HEK293 (cell line): ENCODE measurements at regions not wholly inside any gene's neighbourhood (a gene's known extent, or its start where the extent isn't known, plus 50 kb on each side); places are given as distances from the start of the nearest gene placed in this dataset.

Source experiments
- CTCF ChIA-PET: fragments of 350-600 bp; formaldehyde crosslinking; extraction: SDS; loops from one replicate; lab custom pipeline; 2021; ENCODE audit warnings: antibody characterized with exemption; lab: Yijun Ruan, JAX
- POLR2A ChIA-PET: fragments of 300-600 bp; formaldehyde crosslinking; extraction: SDS; loops from one replicate; lab custom pipeline; 2020; ENCODE audit warnings: antibody characterized with exemption, inconsistent platforms; lab: Yijun Ruan, JAX
- H3K27ac ChIP-seq: fragments of 200-500 bp; sonication (Bioruptor generic); 2 replicates; pipeline ENCODE4 v1.5.1; 2014; ENCODE audit warnings: low read depth, low read length, control low read depth, inconsistent platforms; ENCODE audit errors: extremely low read depth
- H3K36me3 ChIP-seq, 2 experiments: fragments of 200-500 bp in 1 of 2; sonication (Bioruptor generic) in 1 of 2; 1 replicate in 1 of 2; 2 replicates in 1 of 2; pipeline ENCODE4 v1.5.1; 2014 to 2017; ENCODE audit warnings: inconsistent platforms in 2 of 2, low read length in 2 of 2; ENCODE audit not compliant: control insufficient read depth in 2 of 2, insufficient read depth in 1 of 2
- H3K4me1 ChIP-seq: fragments of 200-500 bp; sonication (Bioruptor generic); 2 replicates; pipeline ENCODE4 v1.5.1; 2014; ENCODE audit warnings: mild to moderate bottlenecking, low read length, inconsistent platforms; ENCODE audit not compliant: control insufficient read depth, insufficient read depth
- H3K4me3 ChIP-seq: 2 replicates; pipeline ENCODE4 v1.5.1; 2011; ENCODE audit warnings: low read depth, mild to moderate bottlenecking, control low read depth, low read length, moderate library complexity
- H3K9me3 ChIP-seq: fragments of 200-500 bp; sonication (Bioruptor generic); 2 replicates; pipeline ENCODE4 v1.5.1; 2014; ENCODE audit warnings: low read depth, low read length, inconsistent platforms; ENCODE audit not compliant: control insufficient read depth, insufficient read depth
- GFI1B ChIP-seq: fragments of 450-650 bp; formaldehyde crosslinking; IDR thresholded peaks from 2 replicates; pipeline ENCODE4 v1.5.1; 2016; ENCODE audit warnings: missing biosample characterization, missing genetic modification characterization
- GLIS1 ChIP-seq: fragments of 450-650 bp; formaldehyde crosslinking; IDR thresholded peaks from 2 replicates; pipeline ENCODE4 v1.5.1; 2016; ENCODE audit warnings: missing biosample characterization, missing genetic modification characterization
- HOXD13 ChIP-seq: sonication (generic); formaldehyde crosslinking; IDR thresholded peaks from 2 replicates; pipeline ENCODE4 v1.8.0; 2022; ENCODE audit warnings: missing genetic modification reagents, borderline replicate concordance
- KLF1 ChIP-seq: fragments of 450-650 bp; formaldehyde crosslinking; IDR thresholded peaks from 2 replicates; pipeline ENCODE4 v1.5.1; 2016; ENCODE audit warnings: missing biosample characterization, missing genetic modification characterization
- YY2 ChIP-seq: fragments of 450-650 bp; formaldehyde crosslinking; IDR thresholded peaks from 2 replicates; pipeline ENCODE4 v1.5.1; 2016; ENCODE audit warnings: missing biosample characterization, missing genetic modification characterization
- ZBTB17 ChIP-seq: fragments of 450-650 bp; formaldehyde crosslinking; IDR thresholded peaks from 2 replicates; pipeline ENCODE4 v1.5.1; 2016; ENCODE audit warnings: missing biosample characterization, missing genetic modification characterization
- ZBTB21 ChIP-seq: fragments of 450-650 bp; formaldehyde crosslinking; IDR thresholded peaks from 2 replicates; pipeline ENCODE4 v1.5.1; 2017; ENCODE audit warnings: missing biosample characterization, missing genetic modification characterization
- ZFHX2 ChIP-seq: fragments of 450-650 bp; formaldehyde crosslinking; conservative IDR thresholded peaks from 2 replicates; pipeline ENCODE4 v1.5.1; 2016; ENCODE audit warnings: missing biosample characterization, missing genetic modification characterization
- ZNF10 ChIP-seq: fragments of 450-650 bp; formaldehyde crosslinking; IDR thresholded peaks from 2 replicates; pipeline ENCODE4 v1.5.1; 2017; ENCODE audit warnings: missing biosample characterization, missing genetic modification characterization
- ZNF19 ChIP-seq: fragments of 450-650 bp; formaldehyde crosslinking; IDR thresholded peaks from 2 replicates; pipeline ENCODE4; 2016; ENCODE audit warnings: missing biosample characterization, missing genetic modification characterization, low read depth
- ZNF24 ChIP-seq: fragments of 450-650 bp; formaldehyde crosslinking; IDR thresholded peaks from 2 replicates; pipeline ENCODE4 v1.5.1; 2016; ENCODE audit warnings: missing biosample characterization, missing genetic modification characterization
- ZNF274 ChIP-seq, 2 experiments: fragments of 200-500 bp in 1 of 2; fragments of 450-650 bp in 1 of 2; sonication (Bioruptor generic) in 1 of 2; formaldehyde crosslinking in 1 of 2; IDR thresholded peaks; 2 replicates each; pipeline versions ENCODE4 v1.5.1 to v1.6.1; 2014 to 2016; ENCODE audit warnings: borderline replicate concordance in 1 of 2, inconsistent platforms in 1 of 2, low read length in 1 of 2, missing biosample characterization in 1 of 2, missing genetic modification characterization in 1 of 2
- ZNF366 ChIP-seq: fragments of 450-650 bp; formaldehyde crosslinking; conservative IDR thresholded peaks from 2 replicates; pipeline ENCODE4 v1.5.1; 2016; ENCODE audit warnings: missing biosample characterization, missing genetic modification characterization
- ZNF394 ChIP-seq: fragments of 450-650 bp; formaldehyde crosslinking; IDR thresholded peaks from 2 replicates; pipeline ENCODE4 v1.5.1; 2016; ENCODE audit warnings: missing biosample characterization, missing genetic modification characterization, mild to moderate bottlenecking, moderate library complexity, borderline replicate concordance
- ZNF48 ChIP-seq: fragments of 450-650 bp; formaldehyde crosslinking; IDR thresholded peaks from 2 replicates; pipeline ENCODE4 v1.5.1; 2016; ENCODE audit warnings: missing biosample characterization, missing genetic modification characterization
- ZNF501 ChIP-seq: fragments of 450-650 bp; formaldehyde crosslinking; IDR thresholded peaks from 2 replicates; pipeline ENCODE4 v1.5.1; 2016; ENCODE audit warnings: missing biosample characterization, missing genetic modification characterization
- ZNF549 ChIP-seq: fragments of 450-650 bp; IDR thresholded peaks from 2 replicates; pipeline ENCODE4 v1.5.1; 2018; ENCODE audit warnings: missing biosample characterization, missing genetic modification characterization, mild to moderate bottlenecking, inconsistent platforms, moderate library complexity
- ZNF623 ChIP-seq: fragments of 450-650 bp; formaldehyde crosslinking; IDR thresholded peaks from 2 replicates; pipeline ENCODE4 v1.5.1; 2016; ENCODE audit warnings: missing biosample characterization, missing genetic modification characterization
- ZNF629 ChIP-seq: fragments of 450-650 bp; formaldehyde crosslinking; IDR thresholded peaks from 2 replicates; pipeline ENCODE4 v1.5.1; 2017; ENCODE audit warnings: missing biosample characterization, missing genetic modification characterization
- ZNF654 ChIP-seq: fragments of 450-650 bp; formaldehyde crosslinking; IDR thresholded peaks from 2 replicates; pipeline ENCODE4 v1.5.1; 2016; ENCODE audit warnings: low read depth, missing biosample characterization, missing genetic modification characterization
- TF ChIP-seq, protein P1 (sequence below): fragments of 450-650 bp; formaldehyde crosslinking; IDR thresholded peaks from 2 replicates; pipeline ENCODE4 v1.5.1; 2016; ENCODE audit warnings: missing biosample characterization, missing genetic modification characterization, borderline replicate concordance
- TF ChIP-seq, protein P2 (sequence below): fragments of 450-650 bp; formaldehyde crosslinking; IDR thresholded peaks from 2 replicates; pipeline ENCODE4 v1.5.1; 2016; ENCODE audit warnings: missing biosample characterization, missing genetic modification characterization
- TF ChIP-seq, protein P3 (sequence below): fragments of 450-650 bp; formaldehyde crosslinking; IDR thresholded peaks from 2 replicates; pipeline ENCODE4 v1.5.1; 2016; ENCODE audit warnings: missing biosample characterization, missing genetic modification characterization
- TF ChIP-seq, protein P4 (sequence below): fragments of 450-650 bp; formaldehyde crosslinking; IDR thresholded peaks from 2 replicates; pipeline ENCODE4 v1.5.1; 2016; ENCODE audit warnings: missing biosample characterization, missing genetic modification characterization
- TF ChIP-seq, protein P5 (sequence below): fragments of 450-650 bp; formaldehyde crosslinking; IDR thresholded peaks from 2 replicates; pipeline ENCODE4 v1.5.1; 2016; ENCODE audit warnings: missing biosample characterization, missing genetic modification characterization

DNA sequence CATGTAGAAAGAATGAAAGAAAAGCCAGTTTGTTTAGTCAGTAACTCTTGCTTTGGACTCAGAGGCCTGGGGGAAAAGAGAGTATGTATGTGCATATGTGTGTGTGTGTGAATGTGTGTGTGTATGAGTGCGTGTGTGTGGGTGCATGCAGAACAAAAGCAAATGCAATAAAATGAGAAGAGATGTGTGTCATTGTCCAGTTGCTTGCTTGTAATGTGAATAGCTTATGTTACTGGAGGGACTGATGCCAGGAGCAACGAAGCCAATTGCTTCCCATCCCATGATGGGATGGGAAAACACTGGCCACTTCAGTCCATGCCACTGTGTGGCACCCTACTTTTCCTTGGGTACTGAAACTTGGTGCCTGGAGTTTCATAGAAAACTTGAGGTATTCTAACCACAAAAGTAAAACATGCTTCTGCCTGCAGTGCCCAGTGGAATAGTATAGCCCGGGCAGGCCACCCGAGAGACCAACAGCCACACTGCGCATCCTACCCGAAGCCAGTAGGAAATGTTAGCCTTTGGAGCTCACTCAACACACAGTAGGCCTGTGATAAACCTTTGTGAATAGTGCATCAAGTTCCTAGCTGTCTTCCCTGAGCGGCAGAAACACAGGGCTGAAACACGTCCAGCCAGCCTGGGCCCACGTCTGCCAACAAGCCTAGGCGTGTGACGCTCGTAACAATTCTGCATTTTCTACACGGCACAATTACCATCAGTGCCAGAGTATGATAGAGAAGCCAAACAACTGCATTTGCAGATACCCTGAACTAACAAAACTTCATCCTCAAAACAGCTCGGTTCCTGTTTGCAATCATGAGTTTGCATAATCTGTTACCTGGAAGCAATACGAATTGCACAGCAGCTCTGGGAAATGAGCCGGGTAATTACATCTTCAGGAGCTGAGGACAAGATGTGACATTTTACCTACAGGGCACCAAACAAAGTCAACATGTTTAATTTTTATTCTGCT lies 198.1 kb downstream of the SYK start (continued):
- TF ChIP-seq ZNF48 (tag by site-specific recombination), result no peak
- TF ChIP-seq, protein P1, sequence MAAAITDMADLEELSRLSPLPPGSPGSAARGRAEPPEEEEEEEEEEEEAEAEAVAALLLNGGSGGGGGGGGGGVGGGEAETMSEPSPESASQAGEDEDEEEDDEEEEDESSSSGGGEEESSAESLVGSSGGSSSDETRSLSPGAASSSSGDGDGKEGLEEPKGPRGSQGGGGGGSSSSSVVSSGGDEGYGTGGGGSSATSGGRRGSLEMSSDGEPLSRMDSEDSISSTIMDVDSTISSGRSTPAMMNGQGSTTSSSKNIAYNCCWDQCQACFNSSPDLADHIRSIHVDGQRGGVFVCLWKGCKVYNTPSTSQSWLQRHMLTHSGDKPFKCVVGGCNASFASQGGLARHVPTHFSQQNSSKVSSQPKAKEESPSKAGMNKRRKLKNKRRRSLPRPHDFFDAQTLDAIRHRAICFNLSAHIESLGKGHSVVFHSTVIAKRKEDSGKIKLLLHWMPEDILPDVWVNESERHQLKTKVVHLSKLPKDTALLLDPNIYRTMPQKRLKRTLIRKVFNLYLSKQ (tag by site-specific recombination), result no peak
- TF ChIP-seq, protein P2, sequence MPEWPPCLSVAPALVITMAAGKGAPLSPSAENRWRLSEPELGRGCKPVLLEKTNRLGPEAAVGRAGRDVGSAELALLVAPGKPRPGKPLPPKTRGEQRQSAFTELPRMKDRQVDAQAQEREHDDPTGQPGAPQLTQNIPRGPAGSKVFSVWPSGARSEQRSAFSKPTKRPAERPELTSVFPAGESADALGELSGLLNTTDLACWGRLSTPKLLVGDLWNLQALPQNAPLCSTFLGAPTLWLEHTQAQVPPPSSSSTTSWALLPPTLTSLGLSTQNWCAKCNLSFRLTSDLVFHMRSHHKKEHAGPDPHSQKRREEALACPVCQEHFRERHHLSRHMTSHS (tag by site-specific recombination), result no peak
- no peak for TF ChIP-seq ZNF19 (tag by site-specific recombination)
- TF ChIP-seq ZNF623 (tag by site-specific recombination), result no peak
- TF ChIP-seq ZFHX2 (tag by site-specific recombination), result peak; percentile 84
- TF ChIP-seq HOXD13, result no peak

DNA sequence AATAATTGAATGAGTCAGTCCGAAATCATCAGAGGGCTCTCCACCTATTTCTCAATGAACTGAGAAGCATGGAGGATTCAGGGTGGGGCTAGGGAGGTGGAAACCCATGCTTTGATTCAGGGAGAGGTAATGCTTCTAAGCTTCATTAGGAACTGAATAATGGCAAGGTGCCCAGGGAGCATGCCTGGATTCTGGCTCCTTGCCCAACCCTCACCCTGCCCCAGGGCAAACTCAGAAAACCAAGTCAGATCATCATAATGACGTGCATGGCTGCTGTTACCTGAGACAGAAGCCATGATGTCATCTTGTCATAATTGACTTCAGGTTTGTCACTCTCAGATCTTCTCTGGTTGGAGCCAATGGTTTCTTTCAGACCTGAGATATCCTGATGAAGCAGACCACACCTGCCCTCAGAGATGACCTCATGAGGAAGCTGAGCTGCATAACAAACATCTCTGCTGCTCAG lies 199.6 kb downstream of the SYK start:
- H3K36me3 ChIP-seq, result no peaks in the 10 kb centered on the region
- H3K9me3 ChIP-seq, result no peaks in the 10 kb centered on the region
- no peak overlapping the region for H3K27ac ChIP-seq
- ChIA-PET POLR2A (interaction anchor here (0.7 to 1.1 kb wide), 5 partner anchors 11 to 423 kb away, joined by 3 to 4 read pairs (median 3); partner anchors contain the start of gene NFIL3), CTCF (interaction anchor here (0.6 to 1.5 kb wide), 4 partner anchors 86 to 406 kb away, joined by 3 to 7 read pairs (median 4); no protein-coding TSS in a partner anchor)
- no peak overlapping the region for H3K4me3 ChIP-seq
- H3K4me1 ChIP-seq, result no peaks in the 10 kb centered on the region; the same call in 1 of the 2 replicates
- TF ChIP-seq GFI1B, result peak; percentile 20; the same call in 1 of the 2 replicates
- TF ChIP-seq ZNF629 (tag by site-specific recombination), result peak; percentile 98
- TF ChIP-seq ZNF654, result no peak
- TF ChIP-seq GLIS1, result 0 out of 2 replicates have a peak, but pooled peaks have one; percentile 8
- TF ChIP-seq ZBTB17 (tag by site-specific recombination), result no peak
- peak; percentile 94 for TF ChIP-seq ZBTB21 (tag by site-specific recombination)
- TF ChIP-seq YY2 (tag by site-specific recombination), result peak; percentile 69; the same call in 1 of the 2 replicates
- no peak for TF ChIP-seq ZNF549 (tag by site-specific recombination)
- TF ChIP-seq ZNF501 (tag by site-specific recombination), result peak; percentile 49; the same call in 1 of the 2 replicates
- peak; percentile 19; the same call in 1 of the 2 replicates for TF ChIP-seq ZNF394
- no peak for TF ChIP-seq ZNF10
- TF ChIP-seq ZNF24 (tag by site-specific recombination), result 0 out of 2 replicates have a peak, but pooled peaks have one; percentile 54
- no peak for TF ChIP-seq ZNF274 (IDR thresholded peaks at IDR 0.05; ENCODE audit: low read length)
- TF ChIP-seq ZNF274 (tag by site-specific recombination; IDR thresholded peaks at IDR 0.05; ENCODE audit: borderline replicate concordance), result no peak
- TF ChIP-seq, protein P3, sequence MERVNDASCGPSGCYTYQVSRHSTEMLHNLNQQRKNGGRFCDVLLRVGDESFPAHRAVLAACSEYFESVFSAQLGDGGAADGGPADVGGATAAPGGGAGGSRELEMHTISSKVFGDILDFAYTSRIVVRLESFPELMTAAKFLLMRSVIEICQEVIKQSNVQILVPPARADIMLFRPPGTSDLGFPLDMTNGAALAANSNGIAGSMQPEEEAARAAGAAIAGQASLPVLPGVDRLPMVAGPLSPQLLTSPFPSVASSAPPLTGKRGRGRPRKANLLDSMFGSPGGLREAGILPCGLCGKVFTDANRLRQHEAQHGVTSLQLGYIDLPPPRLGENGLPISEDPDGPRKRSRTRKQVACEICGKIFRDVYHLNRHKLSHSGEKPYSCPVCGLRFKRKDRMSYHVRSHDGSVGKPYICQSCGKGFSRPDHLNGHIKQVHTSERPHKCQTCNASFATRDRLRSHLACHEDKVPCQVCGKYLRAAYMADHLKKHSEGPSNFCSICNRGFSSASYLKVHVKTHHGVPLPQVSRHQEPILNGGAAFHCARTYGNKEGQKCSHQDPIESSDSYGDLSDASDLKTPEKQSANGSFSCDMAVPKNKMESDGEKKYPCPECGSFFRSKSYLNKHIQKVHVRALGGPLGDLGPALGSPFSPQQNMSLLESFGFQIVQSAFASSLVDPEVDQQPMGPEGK, result peak; percentile 22; the same call in 1 of the 2 replicates
- TF ChIP-seq, protein P4, sequence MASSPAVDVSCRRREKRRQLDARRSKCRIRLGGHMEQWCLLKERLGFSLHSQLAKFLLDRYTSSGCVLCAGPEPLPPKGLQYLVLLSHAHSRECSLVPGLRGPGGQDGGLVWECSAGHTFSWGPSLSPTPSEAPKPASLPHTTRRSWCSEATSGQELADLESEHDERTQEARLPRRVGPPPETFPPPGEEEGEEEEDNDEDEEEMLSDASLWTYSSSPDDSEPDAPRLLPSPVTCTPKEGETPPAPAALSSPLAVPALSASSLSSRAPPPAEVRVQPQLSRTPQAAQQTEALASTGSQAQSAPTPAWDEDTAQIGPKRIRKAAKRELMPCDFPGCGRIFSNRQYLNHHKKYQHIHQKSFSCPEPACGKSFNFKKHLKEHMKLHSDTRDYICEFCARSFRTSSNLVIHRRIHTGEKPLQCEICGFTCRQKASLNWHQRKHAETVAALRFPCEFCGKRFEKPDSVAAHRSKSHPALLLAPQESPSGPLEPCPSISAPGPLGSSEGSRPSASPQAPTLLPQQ (tag by site-specific recombination), result peak; percentile 43; the same call in 1 of the 2 replicates
- TF ChIP-seq, protein P5, sequence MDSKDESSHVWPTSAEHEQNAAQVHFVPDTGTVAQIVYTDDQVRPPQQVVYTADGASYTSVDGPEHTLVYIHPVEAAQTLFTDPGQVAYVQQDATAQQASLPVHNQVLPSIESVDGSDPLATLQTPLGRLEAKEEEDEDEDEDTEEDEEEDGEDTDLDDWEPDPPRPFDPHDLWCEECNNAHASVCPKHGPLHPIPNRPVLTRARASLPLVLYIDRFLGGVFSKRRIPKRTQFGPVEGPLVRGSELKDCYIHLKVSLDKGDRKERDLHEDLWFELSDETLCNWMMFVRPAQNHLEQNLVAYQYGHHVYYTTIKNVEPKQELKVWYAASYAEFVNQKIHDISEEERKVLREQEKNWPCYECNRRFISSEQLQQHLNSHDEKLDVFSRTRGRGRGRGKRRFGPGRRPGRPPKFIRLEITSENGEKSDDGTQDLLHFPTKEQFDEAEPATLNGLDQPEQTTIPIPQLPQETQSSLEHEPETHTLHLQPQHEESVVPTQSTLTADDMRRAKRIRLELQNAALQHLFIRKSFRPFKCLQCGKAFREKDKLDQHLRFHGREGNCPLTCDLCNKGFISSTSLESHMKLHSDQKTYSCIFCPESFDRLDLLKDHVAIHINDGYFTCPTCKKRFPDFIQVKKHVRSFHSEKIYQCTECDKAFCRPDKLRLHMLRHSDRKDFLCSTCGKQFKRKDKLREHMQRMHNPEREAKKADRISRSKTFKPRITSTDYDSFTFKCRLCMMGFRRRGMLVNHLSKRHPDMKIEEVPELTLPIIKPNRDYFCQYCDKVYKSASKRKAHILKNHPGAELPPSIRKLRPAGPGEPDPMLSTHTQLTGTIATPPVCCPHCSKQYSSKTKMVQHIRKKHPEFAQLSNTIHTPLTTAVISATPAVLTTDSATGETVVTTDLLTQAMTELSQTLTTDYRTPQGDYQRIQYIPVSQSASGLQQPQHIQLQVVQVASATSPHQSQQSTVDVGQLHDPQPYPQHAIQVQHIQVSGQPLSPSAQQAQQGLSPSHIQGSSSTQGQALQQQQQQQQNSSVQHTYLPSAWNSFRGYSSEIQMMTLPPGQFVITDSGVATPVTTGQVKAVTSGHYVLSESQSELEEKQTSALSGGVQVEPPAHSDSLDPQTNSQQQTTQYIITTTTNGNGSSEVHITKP (tag by site-specific recombination), result peak; percentile 50
- peak; percentile 64 for TF ChIP-seq KLF1 (tag by site-specific recombination)
- peak; percentile 88 for TF ChIP-seq ZNF366 (tag by site-specific recombination)
